ENCODE measurements at regions not wholly inside any gene's neighbourhood (a gene's known extent, or its start where the extent isn't known, plus 50 kb on each side); places are given as distances from the start of the nearest gene placed in this dataset.

- DNase-seq (ENCODE audit: extremely low spot score) = no peak
- POLR2A ChIA-PET = no interaction called here
- no peak for TF ChIP-seq LEF1 (IDR thresholded peaks at IDR 0.05; ENCODE audit: borderline replicate concordance)
- no peak for TF ChIP-seq TARDBP (IDR thresholded peaks at IDR 0.05)
- no peak for TF ChIP-seq BHLHE40 (IDR thresholded peaks at IDR 0.05; ENCODE audit: borderline replicate concordance)
- no peak for TF ChIP-seq ZNF384 (IDR thresholded peaks at IDR 0.05)
- TF ChIP-seq HDGF (IDR thresholded peaks at IDR 0.05; ENCODE audit: borderline replicate concordance) = no peak
- no peak for TF ChIP-seq CTBP1 (IDR thresholded peaks at IDR 0.05; ENCODE audit: borderline replicate concordance)
- no peak for TF ChIP-seq FOXK2 (IDR thresholded peaks at IDR 0.05)
- no peak for TF ChIP-seq ARNT (IDR thresholded peaks at IDR 0.05)
- TF ChIP-seq NFRKB (IDR thresholded peaks at IDR 0.05) = no peak
- TF ChIP-seq SUZ12 (IDR thresholded peaks at IDR 0.05) = no peak
- no peak for TF ChIP-seq SP1 (IDR thresholded peaks at IDR 0.05)
- TF ChIP-seq FOXA1 (IDR thresholded peaks at IDR 0.05) = no peak
- TF ChIP-seq L3MBTL2 (conservative IDR thresholded peaks at IDR 0.05) = no peak
- no peak for TF ChIP-seq ELF4 (IDR thresholded peaks at IDR 0.05)
- CTCF ChIA-PET = interaction anchor here (0.7 kb wide), 1 partner anchor 35 kb away, joined by 3 read pairs; no protein-coding TSS in a partner anchor
These were observed 1255.2 kb downstream of the CNTNAP5 start for GRCh38 chr2:125280265-125280664.

DNA sequence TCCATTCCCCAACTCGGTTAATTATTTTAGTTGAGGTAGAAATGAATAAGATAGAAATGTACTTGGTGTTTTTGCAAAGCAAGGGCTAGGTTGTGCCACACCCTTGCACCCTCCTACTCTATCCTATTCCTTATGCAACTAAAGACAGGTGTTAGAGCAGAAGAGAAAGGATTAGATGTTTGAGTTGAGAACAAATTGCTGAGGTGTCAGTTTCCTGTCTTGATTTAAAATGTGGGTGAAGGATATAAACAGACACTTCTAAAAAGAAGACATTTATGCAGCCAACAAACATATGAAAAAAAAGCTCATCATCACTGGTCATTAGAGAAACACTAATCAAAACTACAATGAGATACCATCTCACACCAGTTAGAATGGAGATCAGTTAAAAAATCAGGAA lies 1256.2 kb downstream of the CNTNAP5 start:
- no peak for DNase-seq (ENCODE audit: extremely low spot score)
- TF ChIP-seq ELF4 (IDR thresholded peaks at IDR 0.05) (no peak), FOXM1 (IDR thresholded peaks at IDR 0.05; ENCODE audit: borderline replicate concordance) (no peak), SP1 (IDR thresholded peaks at IDR 0.05) (no peak), HDGF (IDR thresholded peaks at IDR 0.05; ENCODE audit: borderline replicate concordance) (no peak), BHLHE40 (IDR thresholded peaks at IDR 0.05; ENCODE audit: borderline replicate concordance) (no peak), NFRKB (IDR thresholded peaks at IDR 0.05) (no peak), LEF1 (IDR thresholded peaks at IDR 0.05; ENCODE audit: borderline replicate concordance) (no peak), FOXA1 (IDR thresholded peaks at IDR 0.05) (no peak), FOXK2 (IDR thresholded peaks at IDR 0.05) (no peak), ZNF384 (IDR thresholded peaks at IDR 0.05) (no peak), CTBP1 (IDR thresholded peaks at IDR 0.05; ENCODE audit: borderline replicate concordance) (no peak), TARDBP (IDR thresholded peaks at IDR 0.05) (no peak), SUZ12 (IDR thresholded peaks at IDR 0.05) (no peak), L3MBTL2 (conservative IDR thresholded peaks at IDR 0.05) (no peak), ARNT (IDR thresholded peaks at IDR 0.05) (no peak)
- TF ChIP-seq, protein P1, sequence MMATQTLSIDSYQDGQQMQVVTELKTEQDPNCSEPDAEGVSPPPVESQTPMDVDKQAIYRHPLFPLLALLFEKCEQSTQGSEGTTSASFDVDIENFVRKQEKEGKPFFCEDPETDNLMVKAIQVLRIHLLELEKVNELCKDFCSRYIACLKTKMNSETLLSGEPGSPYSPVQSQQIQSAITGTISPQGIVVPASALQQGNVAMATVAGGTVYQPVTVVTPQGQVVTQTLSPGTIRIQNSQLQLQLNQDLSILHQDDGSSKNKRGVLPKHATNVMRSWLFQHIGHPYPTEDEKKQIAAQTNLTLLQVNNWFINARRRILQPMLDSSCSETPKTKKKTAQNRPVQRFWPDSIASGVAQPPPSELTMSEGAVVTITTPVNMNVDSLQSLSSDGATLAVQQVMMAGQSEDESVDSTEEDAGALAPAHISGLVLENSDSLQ (IDR thresholded peaks at IDR 0.05) = no peak
- POLR2A ChIA-PET = no interaction called here
- CTCF ChIA-PET = no interaction called here

DNA sequence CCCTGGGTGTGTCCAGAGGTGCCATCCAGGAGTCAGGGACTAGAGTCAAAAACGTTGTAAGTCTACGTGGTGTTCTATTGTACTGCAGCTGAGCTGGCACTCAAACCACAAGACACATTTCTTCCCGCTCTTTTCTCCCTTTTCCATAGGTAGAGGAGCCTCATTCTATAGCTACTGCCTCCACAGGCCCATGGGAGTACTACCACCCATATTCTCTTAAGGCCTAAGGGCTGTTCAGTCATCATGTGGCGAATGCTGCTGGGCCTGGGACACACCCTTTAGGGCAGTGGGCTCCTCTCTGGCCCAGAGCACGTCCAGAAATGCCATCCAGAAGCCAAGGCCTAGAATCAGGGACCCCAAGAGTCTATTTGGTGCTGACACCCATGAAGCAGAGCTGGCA lies 1271.7 kb downstream of the CNTNAP5 start:
- no peak for DNase-seq (ENCODE audit: extremely low spot score)
- POLR2A ChIA-PET = no interaction called here

GRCh38 chr2:125310657-125311364 lies 1285.7 kb downstream of the CNTNAP5 start:
- ChIA-PET CTCF (no interaction called here), POLR2A (no interaction called here)
- no peak for TF ChIP-seq FOXK2 (IDR thresholded peaks at IDR 0.05)
- TF ChIP-seq CTBP1 (IDR thresholded peaks at IDR 0.05; ENCODE audit: borderline replicate concordance) = no peak
- TF ChIP-seq FOXA1 (IDR thresholded peaks at IDR 0.05) = no peak
- no peak for TF ChIP-seq ZNF384 (IDR thresholded peaks at IDR 0.05)
- no peak for TF ChIP-seq BHLHE40 (IDR thresholded peaks at IDR 0.05; ENCODE audit: borderline replicate concordance)
- TF ChIP-seq ELF4 (IDR thresholded peaks at IDR 0.05) = no peak
- TF ChIP-seq FOXM1 (IDR thresholded peaks at IDR 0.05; ENCODE audit: borderline replicate concordance) = no peak
- TF ChIP-seq HDGF (IDR thresholded peaks at IDR 0.05; ENCODE audit: borderline replicate concordance) = no peak
- TF ChIP-seq ARNT (IDR thresholded peaks at IDR 0.05) = no peak
- TF ChIP-seq LEF1 (IDR thresholded peaks at IDR 0.05; ENCODE audit: borderline replicate concordance) = no peak
- no peak for TF ChIP-seq TARDBP (IDR thresholded peaks at IDR 0.05)
- no peak for TF ChIP-seq L3MBTL2 (conservative IDR thresholded peaks at IDR 0.05)
- TF ChIP-seq, protein P1 (IDR thresholded peaks at IDR 0.05) = no peak
- TF ChIP-seq NFRKB (IDR thresholded peaks at IDR 0.05) = no peak
- TF ChIP-seq SP1 (IDR thresholded peaks at IDR 0.05) = no peak
- TF ChIP-seq SUZ12 (IDR thresholded peaks at IDR 0.05) = no peak
- DNase-seq (ENCODE audit: extremely low spot score) = no peak

More for the DNA sequence above, 1271.7 kb downstream of the CNTNAP5 start:
- TF ChIP-seq HDGF (IDR thresholded peaks at IDR 0.05; ENCODE audit: borderline replicate concordance) (no peak), FOXM1 (IDR thresholded peaks at IDR 0.05; ENCODE audit: borderline replicate concordance) (no peak), FOXA1 (IDR thresholded peaks at IDR 0.05) (no peak), ELF4 (IDR thresholded peaks at IDR 0.05) (no peak)
- CTCF ChIA-PET = no interaction called here

- DNase-seq (ENCODE audit: extremely low spot score) = no peak
- POLR2A ChIA-PET = no interaction called here
- CTCF ChIA-PET = no interaction called here
- TF ChIP-seq SP1 (IDR thresholded peaks at IDR 0.05) = no peak
- TF ChIP-seq FOXK2 (IDR thresholded peaks at IDR 0.05) = no peak
- TF ChIP-seq NFRKB (IDR thresholded peaks at IDR 0.05) = no peak
- TF ChIP-seq ARNT (IDR thresholded peaks at IDR 0.05) = no peak
- TF ChIP-seq LEF1 (IDR thresholded peaks at IDR 0.05; ENCODE audit: borderline replicate concordance) = no peak
- no peak for TF ChIP-seq L3MBTL2 (conservative IDR thresholded peaks at IDR 0.05)
- TF ChIP-seq TARDBP (IDR thresholded peaks at IDR 0.05) = no peak
- no peak for TF ChIP-seq CTBP1 (IDR thresholded peaks at IDR 0.05; ENCODE audit: borderline replicate concordance)
- TF ChIP-seq FOXA1 (IDR thresholded peaks at IDR 0.05) = no peak
- TF ChIP-seq ELF4 (IDR thresholded peaks at IDR 0.05) = no peak
- TF ChIP-seq BHLHE40 (IDR thresholded peaks at IDR 0.05; ENCODE audit: borderline replicate concordance) = no peak
- no peak for TF ChIP-seq SUZ12 (IDR thresholded peaks at IDR 0.05)
- TF ChIP-seq HDGF (IDR thresholded peaks at IDR 0.05; ENCODE audit: borderline replicate concordance) = no peak
- no peak for TF ChIP-seq ZNF384 (IDR thresholded peaks at IDR 0.05)
- TF ChIP-seq FOXM1 (IDR thresholded peaks at IDR 0.05; ENCODE audit: borderline replicate concordance) = no peak
- TF ChIP-seq, protein P1 (IDR thresholded peaks at IDR 0.05) = no peak
These were observed 1287.3 kb downstream of the CNTNAP5 start for GRCh38 chr2:125312342-125312741.

Measured in HEK293T (cell line).